ENCODE measurements at regions not wholly inside any gene's neighbourhood (a gene's known extent, or its start where the extent isn't known, plus 50 kb on each side); places are given as distances from the start of the nearest gene placed in this dataset.
"Not testable (repeated sequence)": the region's sequence is repeated elsewhere in the genome, so short reads cannot be mapped to it uniquely, and the experiment has no call there.

DNA sequence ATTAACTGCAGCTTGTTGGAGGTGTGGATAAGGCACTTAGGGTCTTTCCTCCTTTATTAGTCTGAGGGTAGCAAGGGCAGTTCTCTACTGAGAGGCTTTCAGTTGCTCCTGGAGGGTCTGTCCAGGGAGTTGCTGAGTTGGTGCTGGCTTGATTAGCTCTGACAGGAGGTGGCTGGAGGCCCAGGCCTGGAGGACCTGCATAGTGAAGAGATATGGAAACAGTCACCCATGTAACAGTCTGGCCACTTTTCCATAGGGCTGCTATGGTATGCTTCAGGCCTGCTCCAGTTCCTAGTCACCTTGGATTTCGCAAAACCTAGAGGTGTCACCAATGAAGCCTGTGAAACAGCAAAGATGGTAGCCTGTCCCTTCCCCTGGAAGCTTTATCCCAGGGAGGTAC lies 143.3 kb upstream of the SLC38A2 start:
- no peak for DNase-seq

DNA sequence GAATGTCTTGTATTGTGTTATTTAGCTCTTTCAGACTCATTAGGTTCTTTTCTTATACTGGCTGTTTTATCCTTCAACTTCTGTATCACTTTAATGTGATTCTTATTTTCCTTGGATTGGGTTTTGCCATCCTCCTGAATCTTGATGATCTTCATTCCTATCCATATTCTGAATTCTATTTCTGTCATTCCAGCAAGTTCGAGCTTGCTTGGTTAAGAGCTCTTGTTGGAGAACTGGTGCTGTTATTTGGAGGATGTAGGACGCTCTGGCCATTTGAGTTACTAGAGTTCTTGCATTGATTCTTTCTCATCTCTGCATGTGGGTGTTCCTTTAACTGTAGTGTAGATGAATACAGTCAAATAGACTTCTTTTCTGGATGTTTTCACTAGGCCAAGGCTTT lies 142.3 kb upstream of the SLC38A2 start:
- no peak for DNase-seq

DNA sequence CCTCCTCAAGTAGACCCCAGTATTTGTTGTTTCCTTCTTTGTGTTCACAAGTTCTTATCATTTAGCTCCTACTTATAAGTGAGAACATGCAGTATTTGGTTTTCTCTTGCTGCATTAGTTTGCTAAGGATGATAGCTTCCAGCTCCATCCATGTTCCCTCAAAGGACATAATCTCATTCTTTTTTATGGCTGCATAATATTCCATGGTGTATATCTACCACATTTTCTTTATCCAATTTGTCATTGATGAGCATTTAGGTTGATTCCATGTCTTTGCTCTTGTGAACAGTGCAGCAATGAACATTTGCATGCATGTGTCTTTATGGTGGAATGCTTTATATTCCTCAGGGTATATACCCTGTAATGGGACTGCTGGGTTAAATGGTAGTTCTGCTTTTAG lies 137.7 kb upstream of the SLC38A2 start:
- not testable (repeated sequence) for DNase-seq

DNA sequence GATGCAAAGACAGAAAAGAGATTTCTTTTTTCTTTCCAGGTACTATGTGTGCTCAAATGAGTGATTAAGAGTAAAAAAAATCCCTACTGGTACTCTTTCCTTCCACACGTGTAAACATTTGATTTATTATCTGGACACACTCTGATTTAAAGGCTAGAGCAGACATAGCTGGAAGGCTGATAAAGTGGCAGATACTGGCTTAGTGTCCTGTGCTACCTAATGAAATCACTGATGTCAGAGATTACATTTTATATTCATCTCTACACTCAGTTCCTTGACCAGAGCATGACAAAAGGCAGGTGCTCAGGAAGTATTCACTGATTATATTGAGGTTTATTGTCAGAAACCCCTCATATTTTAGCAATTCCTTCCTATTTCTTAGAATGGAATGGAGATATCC lies 136.6 kb upstream of the SLC38A2 start:
- no peak for DNase-seq

DNA sequence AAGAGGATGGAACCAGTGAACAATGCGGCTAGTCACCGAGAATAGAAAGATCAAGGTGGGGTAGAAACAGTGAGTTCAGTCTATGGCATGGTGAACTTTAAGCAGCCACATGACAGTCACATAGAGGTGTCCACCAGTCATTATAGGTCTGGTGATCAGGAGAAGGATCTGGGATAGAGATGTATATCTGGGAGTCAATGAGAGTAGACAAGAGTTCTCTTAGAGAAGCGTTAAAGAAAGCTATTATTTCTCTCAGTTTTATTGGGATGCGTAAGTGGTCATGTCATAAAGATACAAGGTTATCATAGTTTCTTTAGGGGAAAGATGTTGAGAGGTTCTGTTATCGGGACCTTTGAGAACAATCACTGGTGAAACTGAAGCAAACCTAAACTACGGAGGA lies 136.1 kb upstream of the SLC38A2 start:
- no peak for DNase-seq

DNA sequence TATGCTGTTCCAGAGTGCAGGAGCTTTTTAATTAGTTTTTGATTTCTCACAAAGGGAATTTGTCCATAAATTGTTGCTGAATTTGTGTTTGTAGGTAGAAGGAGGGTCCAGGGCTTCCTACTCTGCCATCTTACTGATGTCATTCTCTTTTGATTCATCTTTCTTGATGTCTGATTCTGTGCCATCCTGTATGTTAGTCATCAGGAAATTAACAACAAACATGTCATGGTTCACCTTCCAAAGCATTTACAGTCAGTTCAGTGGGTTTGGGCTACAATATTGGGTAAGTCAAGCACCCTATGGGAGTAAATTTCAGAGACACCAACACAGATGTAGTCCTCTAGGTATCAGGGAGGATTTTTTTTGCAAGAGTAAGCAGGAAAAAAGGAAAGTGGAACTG lies 135.2 kb upstream of the SLC38A2 start:
- DNase-seq = no peak

DNA sequence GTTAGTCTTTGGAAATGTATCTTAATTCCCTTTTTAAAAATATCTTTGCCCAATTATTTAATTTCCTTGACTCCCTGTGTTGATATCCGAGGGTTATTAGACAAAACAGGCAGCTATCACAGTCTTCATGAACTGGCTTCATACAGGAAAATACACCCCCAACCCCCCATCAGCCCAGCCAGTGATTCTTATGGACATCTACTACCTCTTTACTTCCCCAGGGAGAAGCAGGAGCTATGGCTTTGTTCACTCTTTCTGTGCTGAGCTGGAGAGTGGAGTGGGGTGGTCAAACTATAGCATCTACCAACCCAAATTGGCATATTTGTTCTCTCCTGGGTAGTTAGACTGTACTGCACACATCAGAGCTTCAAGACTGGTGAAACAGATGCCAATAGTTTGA lies 134.4 kb upstream of the SLC38A2 start:
- DNase-seq = no peak

DNA sequence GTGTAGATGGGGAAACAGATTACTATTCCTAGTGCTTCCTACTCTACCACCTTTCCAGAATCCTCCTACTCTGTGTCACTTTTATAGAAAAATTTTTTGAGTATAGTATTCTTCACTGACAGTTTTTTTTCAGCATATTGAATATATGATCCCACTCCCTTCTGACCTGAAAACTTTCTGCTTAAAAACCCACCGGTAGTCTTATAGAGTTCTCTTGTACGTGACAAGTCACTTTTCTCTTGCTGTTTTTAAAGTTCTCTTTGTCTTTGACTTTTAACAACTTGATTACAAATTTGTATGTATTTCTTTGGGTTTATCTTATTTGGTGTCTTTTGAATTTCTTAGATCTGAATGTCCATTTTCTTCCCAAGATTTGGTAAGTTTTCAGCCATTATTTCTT lies 133.6 kb upstream of the SLC38A2 start:
- no peak for DNase-seq

DNA sequence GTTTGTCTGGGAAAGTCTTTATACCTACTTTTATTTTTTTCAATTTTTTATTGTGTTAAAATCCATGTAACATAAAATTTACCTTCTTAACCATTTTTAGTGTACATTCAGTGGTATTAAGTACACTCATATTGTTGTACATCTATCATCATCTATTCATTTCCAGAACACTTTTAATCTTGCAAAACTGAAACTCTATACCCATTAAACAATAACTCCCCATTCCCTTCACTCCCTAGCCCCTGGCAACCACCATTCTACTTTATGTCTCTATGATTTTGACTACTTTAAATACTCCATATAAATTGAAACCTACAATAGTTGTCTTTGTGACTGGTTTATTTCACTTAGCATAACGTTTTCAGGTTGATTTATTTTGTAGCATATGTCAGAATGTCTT lies 131.9 kb upstream of the SLC38A2 start:
- DNase-seq = no peak

DNA sequence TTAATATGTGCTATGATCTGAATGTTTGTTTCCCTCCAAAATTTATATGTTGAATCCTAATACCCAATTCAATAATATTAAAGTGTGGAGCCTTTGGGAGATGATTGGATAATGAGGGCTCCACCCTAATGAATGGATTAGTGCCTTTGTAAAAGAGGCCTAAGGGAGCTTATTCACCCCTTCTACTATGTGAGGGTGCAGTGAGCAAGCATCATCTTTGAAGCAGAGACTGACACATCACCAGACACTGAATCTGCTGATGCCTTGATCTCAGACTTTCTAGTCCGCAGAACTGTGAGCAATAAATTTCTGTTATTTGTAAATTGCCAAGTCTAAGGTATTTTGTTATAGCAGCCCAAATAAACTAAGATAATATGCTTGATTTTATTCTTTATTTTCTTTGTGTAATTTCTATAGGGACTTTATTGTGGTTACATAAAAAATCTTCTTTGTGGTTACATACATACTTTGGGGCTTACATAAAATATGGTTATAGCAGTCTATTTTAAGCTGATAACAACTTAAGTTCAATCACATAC lies 131.1 kb upstream of the SLC38A2 start:
- DNase-seq = no peak

DNA sequence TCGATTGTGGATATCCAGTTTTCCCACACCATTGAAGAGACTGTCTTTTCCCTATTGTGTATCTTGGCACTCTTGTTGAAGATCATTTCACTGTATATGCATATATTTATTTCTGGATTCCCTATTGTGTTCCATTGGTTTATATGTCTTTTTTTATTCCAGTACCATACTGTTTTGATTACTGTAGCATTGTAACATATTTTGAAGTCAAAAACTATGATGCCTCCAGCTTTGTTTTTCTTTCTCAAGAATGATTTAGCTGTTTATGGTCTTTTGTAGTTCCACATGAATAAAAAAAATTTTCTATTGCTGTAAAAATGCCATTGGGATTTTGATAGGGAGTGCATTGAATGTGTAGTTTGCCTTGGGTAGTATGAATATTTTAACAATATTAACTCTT lies 128.1 kb upstream of the SLC38A2 start:
- DNase-seq = no peak

DNA sequence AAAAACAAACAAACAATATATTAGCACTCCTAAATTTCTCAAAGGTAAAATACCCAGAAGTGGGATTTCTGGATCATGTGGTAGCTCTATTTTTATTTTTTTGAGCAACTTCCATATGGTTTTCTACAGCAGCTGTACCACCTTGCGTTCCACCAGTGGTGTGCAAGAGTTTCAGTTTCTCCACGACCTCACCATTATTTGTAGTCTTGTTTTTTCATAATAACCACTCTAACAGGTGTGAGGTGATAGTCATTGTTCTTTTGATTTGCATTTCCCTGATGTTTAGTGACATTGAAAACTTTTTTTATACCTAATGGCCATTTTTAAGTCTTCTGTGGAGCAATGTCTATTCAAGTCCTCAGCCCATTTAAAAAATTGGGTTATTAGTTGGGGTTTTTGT lies 127.3 kb upstream of the SLC38A2 start:
- no peak for DNase-seq

DNA sequence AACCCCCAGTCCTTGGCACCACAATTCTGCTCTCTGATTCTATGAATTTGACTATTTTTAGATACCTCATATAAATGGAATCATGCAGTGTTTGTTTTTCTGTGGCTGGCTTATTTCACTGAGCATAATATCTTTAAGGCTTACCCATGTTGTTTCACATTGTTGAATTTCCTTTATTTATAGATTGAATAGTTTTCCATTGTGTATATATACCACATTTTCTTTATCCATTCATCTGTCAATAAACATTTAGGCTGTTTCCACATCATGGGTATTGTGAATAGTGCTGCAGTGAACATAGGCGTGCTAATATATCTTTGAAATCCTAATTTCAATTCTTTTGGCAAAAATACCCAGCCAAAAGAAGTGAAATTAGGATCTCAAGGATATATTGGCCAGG lies 126.7 kb upstream of the SLC38A2 start:
- DNase-seq = no peak

DNA sequence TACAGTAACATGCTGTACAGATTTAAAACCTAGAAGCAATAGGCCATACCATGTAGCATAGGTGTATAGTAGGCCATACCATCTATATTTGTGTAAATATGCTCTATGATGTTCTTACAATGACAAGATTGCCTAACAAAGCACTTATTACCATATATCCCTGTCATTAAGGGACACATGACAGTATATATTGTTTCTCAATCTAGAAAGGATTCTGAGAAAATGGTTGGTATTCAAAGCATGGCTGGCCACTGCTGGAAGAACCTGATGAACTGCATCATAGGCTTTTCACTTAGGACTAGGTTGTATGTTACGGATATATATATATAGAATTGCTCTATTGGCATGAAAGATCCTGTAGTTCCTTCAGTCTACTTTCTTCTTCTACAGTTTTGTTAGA lies 125.2 kb upstream of the SLC38A2 start:
- DNase-seq = no peak

DNA sequence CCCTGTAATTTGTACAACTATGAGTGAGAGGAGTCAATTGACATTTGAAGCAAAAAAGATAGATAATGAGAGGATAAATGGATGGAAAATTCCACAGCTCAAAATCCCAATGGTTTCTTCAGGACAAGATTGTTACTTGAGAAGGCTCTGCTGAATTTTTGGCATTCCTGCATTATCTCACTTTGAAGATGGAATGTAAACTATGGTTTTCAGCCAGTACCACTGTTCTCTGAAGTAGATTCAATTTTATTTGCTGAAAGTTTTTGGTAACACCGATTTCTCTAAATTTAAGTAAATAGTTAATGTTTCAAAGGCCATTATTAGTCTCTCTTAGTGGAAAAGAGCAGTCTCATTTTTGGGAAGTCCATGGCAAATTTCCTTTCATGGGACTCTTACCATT lies 121.9 kb upstream of the SLC38A2 start:
- DNase-seq = no peak

DNA sequence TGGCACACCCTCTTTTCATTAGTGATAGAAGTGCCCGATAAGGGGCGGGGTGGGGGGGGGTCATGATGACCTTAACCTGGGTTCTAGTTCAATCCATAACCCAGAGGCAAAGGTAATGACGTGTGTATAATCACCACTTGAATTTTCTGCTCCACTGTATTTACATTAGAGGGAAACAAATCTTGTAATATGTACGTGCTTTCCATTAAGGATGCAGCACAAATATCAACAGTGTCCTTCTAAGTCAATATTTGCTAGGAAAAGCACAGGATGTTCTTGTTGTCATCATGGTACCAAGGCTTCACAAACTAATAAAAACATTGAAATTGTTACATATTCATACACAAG lies 121.2 kb upstream of the SLC38A2 start:
- no peak for DNase-seq

DNA sequence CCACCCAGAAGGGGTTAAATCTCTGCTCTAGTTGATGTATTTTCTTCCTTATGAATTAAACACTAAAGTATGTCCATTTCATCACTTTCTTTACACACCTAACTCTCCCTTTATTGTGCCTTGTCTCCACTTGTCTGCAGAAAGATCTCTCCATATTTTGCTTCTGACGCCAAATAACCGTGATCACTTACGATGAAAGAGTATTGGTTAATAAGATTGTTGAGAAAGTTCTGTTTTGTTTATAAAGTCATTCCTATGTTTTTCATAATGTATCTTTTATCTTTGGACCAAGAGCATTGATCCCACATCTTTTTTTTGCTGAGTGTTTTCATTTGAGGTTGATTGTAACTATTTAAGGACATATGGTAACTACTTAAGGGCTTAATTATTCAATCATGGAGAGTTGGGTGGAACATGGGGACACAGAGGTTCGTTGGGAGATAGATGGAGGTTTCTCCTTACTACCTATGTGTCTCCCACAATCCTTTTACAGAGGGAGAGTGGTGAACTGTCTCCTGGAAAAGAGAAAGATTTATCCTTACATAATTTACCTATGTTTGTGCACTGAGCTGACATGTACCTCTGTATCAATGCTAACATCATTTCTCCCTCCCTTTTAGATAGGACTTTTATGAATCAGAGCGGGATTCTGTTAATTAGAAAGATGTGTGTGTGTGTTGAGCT lies 120.7 kb upstream of the SLC38A2 start:
- no peak for DNase-seq

DNA sequence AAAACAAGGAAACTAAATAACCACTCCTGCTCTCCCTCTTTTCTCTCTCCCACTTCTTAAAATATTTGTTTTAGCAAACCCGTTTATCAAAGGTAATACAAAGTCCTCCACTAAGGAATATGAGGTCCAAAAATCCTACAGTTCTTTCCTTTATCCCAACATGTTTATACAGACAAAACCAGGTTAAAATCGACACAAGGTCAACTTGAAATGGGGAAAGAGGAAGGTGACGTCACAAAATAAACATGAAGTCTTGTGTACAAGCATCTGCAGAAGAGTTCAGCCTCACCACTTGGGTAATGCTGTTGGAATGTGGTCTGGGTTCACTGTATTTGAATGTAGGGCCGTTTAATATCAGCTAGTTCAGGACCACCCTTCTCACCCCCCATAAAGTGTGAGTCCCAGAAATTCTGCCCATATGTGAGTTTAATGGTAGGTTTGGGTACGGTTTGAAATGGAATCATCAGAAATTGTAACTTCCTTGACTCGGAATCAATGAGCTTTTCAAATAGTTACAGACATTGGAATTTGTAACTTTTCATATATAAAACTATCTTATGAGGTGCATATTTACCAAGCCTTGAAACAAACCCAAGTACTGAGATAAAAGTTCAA lies 120.0 kb upstream of the SLC38A2 start:
- DNase-seq = no peak

DNA sequence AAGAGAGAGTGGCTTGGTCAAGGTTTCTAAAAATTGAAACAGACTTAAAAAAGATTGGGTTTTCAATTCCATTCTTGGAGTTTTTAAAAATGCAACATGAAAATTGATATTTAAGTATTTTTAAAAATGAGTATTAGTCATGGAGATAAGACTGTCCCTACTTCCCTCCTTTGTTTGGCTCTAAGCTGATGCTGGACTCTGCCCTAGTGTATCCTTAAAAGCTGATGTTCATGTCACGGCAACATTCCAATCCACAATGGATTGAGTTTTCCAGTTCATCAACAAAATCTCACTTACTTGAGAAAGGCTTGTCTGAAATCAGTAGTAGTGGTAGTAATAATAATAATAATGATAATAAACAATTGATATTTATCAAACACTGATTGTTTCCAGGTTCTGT lies 119.0 kb upstream of the SLC38A2 start:
- DNase-seq = no peak

DNA sequence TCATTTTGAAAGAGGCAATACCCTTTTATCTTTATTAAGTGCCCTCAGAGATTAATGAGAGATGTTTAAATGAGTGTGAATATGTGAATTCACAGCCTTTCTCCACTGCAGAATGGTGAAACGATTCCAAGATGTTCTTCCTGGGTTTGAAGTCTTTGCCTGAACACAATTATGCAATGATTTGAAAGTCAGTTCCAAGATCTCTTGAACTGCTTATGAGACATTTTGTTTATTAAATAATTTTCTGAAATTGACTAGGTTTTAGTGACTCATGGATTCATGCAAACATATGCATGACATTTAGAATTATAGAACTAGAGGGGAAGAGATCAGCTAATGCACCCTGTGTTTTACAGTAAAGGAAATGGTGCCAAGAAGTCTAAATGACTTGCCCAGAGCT lies 118.1 kb upstream of the SLC38A2 start:
- no peak for DNase-seq

DNA sequence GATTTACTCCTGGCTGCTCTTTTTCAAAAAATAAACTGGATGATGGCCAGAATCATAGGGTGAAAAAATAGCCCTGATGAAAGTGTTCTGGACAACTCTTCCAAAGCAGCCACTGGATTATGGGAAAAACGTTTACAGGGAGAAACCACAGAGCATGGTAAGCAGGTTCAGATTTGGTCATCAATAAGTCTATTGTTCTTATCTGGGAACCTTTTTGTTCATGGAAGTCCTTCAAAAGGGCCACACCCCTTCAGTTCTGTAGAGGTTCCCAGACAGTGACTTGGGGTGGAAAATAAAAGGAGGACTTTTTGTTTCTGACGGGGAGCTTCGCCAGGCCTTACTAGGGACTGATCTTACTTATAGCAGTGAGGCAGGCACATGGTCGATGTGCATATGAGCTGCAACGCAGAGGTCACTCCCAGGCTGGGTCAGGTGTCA lies 117.4 kb upstream of the SLC38A2 start:
- DNase-seq = no peak

DNA sequence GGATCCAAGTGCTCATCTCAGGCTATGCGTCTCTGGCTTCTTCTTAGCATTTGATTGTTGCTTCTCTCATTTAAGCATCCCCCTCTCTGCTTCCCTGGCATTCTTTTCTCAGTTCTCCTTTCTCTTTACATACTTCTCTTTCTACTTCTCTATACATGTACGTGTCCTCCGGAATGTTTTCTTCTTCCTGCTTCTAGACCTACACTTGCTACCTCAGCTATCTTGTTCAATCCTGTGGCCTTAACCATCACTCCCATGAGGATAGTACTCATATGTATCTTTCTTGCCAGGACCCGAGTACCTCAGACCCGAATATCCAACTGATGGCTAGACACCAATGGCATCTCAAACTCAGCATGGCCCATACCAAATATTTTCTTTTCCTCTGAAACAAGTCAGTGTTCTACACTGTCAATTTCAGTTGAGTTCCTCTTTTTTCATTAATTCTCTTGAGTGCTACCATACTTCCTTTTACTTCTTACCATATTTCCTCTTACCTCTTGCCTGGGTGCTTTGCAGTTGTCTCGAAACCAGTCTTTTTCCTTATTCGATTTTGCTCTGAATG lies 115.1 kb upstream of the SLC38A2 start:
- peak; percentile 43 for DNase-seq

DNA sequence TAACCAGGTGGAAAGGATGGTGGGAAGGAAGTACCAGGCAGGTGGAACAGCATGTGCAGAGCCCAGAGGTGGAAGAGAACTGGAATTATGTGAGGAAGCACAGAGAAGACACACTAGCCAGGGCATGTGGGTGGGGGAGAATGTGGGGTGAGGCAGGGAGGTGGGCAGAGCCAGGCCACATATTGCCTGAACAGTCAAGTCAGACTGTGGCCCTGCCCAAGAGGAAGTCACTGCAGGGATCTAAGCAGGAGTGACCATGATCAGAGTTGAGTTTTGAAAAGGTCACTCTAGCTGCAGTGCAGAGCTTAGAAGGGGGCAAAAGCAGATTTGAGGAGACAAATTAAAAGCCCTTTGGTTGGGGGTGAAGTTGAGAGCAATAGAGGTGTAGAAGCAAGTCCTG lies 114.0 kb upstream of the SLC38A2 start:
- no peak for DNase-seq

DNA sequence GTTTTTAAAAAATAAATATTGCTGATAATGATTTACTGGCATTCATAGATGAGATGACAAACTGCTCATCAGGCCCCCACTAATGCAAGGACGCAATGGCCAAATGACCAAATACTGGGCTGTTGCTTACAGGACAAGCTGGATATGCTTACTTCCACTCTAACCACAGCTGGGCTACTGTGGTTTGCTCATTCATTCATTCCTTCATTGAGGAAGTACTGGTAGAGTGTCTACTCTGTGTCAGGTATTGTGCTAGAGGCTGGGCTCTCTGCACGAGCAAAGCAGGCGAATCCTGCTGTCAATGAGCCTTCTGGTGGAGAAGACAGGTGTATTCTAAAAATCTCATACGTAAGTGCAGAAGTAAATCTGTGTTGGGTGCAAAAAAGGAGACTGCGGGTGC lies 113.3 kb upstream of the SLC38A2 start:
- DNase-seq = no peak
